ENCODE measurements at regions not wholly inside any gene's neighbourhood (a gene's known extent, or its start where the extent isn't known, plus 50 kb on each side); places are given as distances from the start of the nearest gene placed in this dataset.
"Not testable (repeated sequence)": the region's sequence is repeated elsewhere in the genome, so short reads cannot be mapped to it uniquely, and the experiment has no call there.

DNA sequence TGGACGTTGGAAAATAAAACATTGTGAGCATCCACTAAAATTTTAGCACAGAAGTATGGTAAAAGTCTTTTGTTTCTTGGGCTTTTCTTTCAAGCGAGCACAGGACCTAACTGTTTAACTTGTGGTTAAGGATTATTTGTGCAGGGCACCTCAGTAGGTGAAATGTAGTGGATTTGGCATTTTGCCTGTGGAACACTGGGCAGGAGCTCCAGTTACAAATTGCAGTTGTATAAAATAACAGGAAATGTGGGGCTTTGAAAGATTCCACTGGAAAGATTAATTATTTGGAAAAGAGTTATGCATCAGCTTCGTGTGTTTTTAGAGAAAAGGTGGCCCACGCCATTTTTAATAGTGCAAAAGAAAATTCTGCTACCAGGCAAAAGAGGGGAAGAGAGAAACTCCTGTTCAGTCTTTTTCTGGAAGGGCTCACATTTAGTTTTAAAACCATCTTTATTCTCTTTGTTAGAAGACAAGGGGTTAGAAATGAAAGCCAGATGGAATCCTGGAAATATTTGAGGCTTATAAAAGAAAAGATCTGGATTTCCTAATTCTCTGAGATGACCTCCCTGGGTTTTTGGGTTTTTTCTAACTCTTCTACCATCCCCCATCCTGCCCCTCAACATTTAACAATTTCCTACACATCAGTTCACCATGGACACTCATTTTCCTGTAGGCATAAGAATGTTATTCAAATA is 144.3 kb upstream of the SERTAD2 start:
- peak; percentile 75 for DNase-seq

- no peak for DNase-seq
Measured at GRCh38 chr2:64799592-64800252, 146.0 kb upstream of the SERTAD2 start.

- DNase-seq = no peak
Measured at GRCh38 chr2:64803776-64804175, 150.1 kb upstream of the SERTAD2 start.

DNA sequence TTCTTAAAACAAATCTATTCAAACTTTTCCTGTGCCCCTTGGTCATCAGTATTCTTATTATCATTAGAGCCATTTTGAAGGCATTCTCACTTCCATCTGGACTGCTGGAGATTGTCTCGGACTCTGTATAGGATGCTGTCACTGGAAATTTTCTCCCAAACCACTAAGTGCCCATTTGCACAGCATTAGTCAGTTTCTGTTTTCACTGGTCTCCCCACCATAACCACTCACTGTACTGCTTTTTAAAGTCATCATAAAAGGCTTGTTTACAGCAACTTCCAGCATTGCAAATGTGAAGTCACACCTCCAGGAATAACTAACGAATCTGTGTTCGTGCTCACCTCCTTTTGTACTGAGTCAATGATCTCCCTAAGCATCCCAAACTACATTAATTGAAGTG is 150.9 kb upstream of the SERTAD2 start:
- DNase-seq = no peak

GRCh38 chr2:64807417-64807816 is 153.7 kb upstream of the SERTAD2 start:
- DNase-seq = no peak

DNA sequence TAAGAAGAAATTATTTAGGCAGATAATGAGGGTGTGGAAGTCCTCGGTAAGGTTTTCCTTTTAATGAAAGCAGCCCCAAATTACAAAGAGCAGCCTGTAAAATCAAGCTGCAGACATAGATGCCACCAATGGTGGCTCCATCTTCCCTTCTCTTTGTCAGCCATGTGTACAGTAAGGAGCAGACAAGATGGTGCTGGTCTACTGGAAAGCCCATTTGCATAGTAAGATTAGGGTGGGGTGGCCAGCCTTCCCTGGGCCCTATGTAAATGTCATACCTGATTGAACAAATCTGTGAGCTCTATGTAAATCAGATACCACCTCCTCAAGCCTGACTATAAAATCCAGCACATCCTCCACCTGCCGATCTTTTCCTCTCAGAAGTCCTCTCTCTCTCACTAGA is 154.4 kb upstream of the SERTAD2 start:
- DNase-seq = no peak

- no peak for DNase-seq
Measured at GRCh38 chr2:64808754-64809153, 155.0 kb upstream of the SERTAD2 start.

GRCh38 chr2:64809216-64809615 is 155.5 kb upstream of the SERTAD2 start:
- DNase-seq = no peak

- DNase-seq = no peak
Measured at GRCh38 chr2:64812285-64812684, 158.6 kb upstream of the SERTAD2 start.

DNA sequence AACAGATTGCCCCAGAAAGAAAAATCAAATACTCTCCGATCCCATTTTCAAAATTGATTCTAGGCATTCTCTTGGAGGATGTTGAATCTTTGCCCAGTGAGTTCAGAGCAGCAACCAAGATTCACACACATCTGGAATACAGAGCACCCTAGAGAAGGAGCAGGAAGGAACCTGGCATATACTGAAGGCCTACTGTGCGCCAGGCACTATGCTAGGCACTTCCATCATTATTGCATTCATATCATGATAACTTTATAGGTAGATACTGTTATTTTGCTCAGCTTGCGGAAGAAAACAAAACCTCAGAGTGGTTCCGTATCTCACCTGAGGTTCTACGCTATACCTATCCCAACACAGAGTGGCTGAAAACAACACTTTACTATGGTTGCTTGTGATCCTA is 160.3 kb upstream of the SERTAD2 start:
- DNase-seq = no peak

DNA sequence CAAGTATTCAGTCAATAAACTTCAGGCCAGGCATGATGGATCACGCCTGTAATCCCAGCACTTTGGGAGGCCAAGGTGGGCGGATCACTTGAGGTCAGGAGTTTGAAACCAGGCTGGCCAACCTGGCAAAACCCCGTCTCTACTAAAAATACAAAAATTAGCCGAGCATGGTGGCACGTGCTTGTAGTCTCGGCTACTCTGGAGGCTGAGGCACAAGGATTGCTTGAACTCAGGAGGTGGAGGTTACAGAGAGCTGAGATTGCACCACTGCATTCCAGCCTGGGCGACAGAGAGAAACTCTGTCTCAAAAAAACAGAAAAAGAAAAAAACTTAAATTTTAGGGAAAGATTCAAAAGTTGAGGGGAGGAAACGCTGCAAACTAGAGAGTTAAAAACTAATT is 162.8 kb upstream of the SERTAD2 start:
- not testable (repeated sequence) for DNase-seq

DNA sequence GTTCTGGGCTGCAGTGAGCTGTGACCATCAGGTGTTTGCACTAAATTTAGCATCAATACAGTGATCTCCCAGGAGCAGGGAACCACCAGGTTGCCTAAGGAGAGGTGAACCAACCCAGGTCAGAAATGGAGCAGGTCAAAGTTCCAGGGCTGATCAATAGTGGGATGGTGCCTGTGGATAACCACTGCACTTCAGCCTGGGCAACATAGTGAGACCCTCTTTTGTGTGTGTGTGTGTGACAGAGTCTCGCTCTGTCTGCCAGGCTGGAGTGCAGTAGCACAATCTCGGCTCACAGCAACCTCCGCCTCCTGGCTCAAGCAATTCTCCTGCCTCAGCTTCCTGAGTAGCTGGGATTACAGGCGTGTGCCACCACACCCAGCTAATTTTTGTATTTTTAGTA is 163.7 kb upstream of the SERTAD2 start:
- no peak for DNase-seq

DNA sequence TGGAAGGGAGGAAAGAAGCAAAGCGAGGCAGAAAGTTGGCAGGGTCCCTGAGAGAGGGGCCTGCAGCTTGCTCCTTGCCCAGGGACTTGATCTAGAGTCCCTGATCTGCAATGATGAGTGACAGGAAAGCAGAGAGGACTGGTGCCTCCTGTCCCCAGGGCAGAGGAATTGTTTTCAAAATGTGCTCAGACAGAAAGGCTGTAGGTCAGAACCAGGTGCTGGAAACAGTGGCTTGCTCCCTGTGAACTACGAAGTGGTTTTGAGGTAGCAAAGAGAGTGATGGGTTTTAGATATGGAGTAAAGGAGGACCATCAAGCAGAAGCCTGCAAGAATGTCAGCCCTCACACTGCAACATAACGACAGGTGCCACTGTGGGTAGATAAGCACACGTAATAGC is 164.9 kb upstream of the SERTAD2 start:
- no peak for DNase-seq

- no peak for DNase-seq
Measured at GRCh38 chr2:64819361-64819760, 165.6 kb upstream of the SERTAD2 start.

DNA sequence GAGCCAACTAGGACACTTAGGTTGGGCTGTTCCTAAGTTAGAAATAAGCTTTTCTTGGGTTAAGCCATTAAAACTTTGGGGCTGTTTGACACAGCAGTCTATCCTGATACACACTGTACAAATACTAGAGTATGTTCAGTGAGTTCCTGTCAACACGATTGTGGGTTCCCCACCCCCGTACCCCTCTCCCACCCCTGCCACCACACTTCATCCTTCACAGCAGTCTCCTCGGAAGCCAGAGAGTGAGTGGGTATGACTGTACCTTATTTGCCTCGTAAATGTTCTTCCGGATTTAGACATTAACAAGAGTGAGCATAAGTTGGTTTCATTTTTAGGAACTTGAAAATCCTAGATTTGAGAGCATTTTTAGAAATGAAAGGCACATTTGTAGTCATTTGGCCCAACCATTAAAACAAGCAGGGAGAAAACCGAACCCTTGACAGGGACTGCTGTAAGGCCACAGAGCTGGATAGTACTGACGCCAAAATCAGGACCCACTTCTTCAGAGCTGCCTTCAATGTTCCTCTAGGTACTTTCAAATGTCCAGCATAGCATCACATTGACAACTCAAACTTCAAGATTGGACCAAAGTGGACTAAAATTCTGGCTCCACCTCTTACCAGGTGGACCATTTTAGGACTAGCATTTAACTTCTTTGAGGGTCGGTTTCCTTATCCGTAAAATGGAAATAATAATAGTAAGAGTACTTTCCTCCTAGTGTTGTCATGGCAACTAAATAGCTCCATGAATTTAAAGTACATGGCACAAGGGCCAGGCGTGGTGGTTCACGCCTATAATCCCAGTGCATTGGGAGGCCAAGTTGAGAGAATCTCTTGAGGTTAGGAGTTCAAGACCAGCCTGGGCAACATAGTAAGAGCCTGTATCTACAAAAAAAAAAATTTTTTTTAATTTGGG is 166.3 kb upstream of the SERTAD2 start:
- no peak for DNase-seq

GRCh38 chr2:64820901-64821300 is 167.2 kb upstream of the SERTAD2 start:
- no peak for DNase-seq

- DNase-seq = no peak
Measured at GRCh38 chr2:64823794-64824193, 165.4 kb upstream of the SLC1A4 start.

DNA sequence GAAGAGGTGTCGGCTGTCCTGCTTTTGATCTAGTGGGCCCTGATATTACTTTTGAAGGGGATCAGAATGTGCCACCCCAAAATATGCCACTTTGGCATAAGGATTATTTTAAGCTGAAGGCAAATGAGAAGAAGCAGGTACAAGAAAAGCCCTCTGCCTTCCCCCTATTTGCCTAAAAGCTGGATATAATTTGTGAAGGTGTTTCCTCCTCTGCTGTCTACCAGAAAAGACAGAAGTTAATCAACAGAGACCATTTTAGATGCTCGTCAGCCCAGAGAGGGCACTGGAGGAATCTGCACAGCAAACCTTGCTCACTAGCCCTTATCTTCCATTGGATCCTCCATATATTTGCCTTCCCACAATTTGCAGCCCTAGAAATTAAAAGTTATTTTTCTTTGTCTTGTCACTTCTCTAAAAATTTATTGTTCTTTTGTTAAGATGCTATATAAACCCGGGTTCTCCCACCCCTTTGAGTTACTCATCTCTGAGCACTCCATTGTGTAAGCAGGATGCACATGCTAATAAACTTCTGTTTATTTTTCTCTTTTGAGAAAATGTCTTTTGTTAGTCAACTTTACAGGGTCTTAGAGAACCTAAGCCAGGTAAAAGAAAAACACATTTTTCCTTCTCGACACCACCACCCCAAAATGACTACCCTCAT is 163.2 kb upstream of the SLC1A4 start:
- DNase-seq = no peak

DNA sequence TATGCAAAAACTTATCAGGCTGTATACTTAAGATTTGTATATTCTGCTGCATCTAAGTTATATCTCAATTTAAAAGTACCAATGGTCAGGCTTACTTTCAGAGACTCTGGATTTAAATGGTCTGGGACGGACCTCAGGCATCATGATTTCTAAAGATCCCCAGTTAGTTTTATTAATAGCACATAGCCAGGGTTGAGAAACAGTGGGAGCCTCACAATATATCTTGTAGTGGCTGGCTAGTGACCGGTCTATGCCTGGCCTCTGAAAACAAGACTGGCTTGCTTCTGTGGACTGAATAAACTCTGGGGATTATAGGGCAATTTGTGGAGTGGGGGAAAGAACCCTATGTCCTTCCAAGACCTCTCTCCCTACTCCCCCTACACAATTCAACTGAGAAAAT is 162.5 kb upstream of the SLC1A4 start:
- no peak for DNase-seq

DNA sequence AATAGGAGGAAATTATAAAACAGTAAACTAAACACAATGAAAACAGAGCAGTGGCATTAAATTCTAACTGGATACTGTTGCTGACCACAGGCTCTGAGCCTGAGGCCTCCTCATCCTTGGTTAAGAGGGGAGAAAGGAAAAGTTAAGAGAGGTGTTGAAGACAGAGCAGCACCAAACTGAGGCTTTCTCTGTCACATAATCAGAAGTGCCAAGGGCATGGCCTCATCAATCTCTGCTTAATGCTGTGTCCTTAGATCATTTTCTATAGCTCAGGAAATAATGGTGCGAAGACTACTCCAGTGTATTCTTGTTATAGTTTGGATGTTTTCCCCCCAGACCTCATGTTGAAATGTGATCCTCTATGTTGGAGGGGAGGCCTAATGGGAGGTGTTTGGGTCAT is 160.9 kb upstream of the SLC1A4 start:
- DNase-seq = no peak

DNA sequence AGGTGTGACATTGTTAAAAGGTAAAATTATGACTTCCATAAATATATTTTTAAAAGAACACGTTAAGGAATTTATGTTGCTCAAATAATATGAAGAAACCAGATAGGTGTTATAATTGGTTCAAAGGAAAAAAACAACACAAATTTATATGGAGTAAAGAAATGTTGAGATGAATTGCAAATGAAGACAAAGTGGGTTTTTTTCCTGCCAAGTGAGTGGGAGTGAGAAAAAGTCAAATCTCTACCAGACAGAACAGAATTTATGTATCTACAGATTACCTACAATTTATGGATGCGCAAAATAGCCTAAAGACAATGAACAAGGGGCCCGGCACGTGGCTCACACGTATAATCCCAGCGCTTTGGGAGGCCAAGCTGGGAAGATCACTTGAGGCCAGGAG is 159.7 kb upstream of the SLC1A4 start:
- no peak for DNase-seq

GRCh38 chr2:64831134-64831976 is 157.8 kb upstream of the SLC1A4 start:
- DNase-seq = no peak

Data from NCI-H2107 (cell line).